K562 (cell line): ENCODE measurements at regions not wholly inside any gene's neighbourhood (a gene's known extent, or its start where the extent isn't known, plus 50 kb on each side); places are given as distances from the start of the nearest gene placed in this dataset.

Experiments
- ATAC-seq: fragments of 200-7000 bp; cut with Tn5 transposase; 3 replicates; pipeline ENCODE4 v1.9.1; 2020; ENCODE audit warnings: moderate library complexity
- BruUV-seq: library from RNA; stranded (reverse); fragments of 400-500 nt; replicated peaks from 2 replicates; lab custom pipeline; 2021; lab: Mats Ljungman, UMichigan
- CTCF ChIA-PET: fragments of 300-600 bp; formaldehyde crosslinking; extraction: SDS; loops from one replicate; lab custom pipeline; 2021; ENCODE audit warnings: low intra/inter-chr PET ratio; lab: Yijun Ruan, JAX
- POLR2A ChIA-PET: fragments of 300-600, 350-650 bp; sonication (Branson Sonifier 250); formaldehyde crosslinking; extraction: SDS; loops from one replicate; lab custom pipeline; 2021; ENCODE audit warnings: antibody characterized with exemption, inconsistent platforms; lab: Yijun Ruan, JAX
- DNase-seq, 4 experiments: peaks; one replicate each; pipeline versions ENCODE4 v3.0.0 to v3.0.0-alpha.2; 2011 to 2018; ENCODE audit warnings: low spot score in 3 of 4, mixed read lengths in 3 of 4; ENCODE audit errors: extremely low read depth in 1 of 4
- FAIRE-seq: peaks from 2 replicates; lab custom pipeline; 2011; peaks lifted over from hg19 to GRCh38; lab: Jason Lieb, UNC
- H2AFZ ChIP-seq: 2 replicates; pipeline ENCODE4 v1.6.0; 2011; ENCODE audit warnings: low read depth, low read length, control low read depth, inconsistent platforms
- H3K27ac ChIP-seq: fragments of 200-600 bp; 3 replicates; pipeline ENCODE4 v1.8.0; 2011; ENCODE audit warnings: low read depth, mild to moderate bottlenecking, control low read depth, inconsistent platforms, low read length, moderate library complexity, mixed read lengths; ENCODE audit errors: extremely low read depth
- H3K27me3 ChIP-seq, 2 experiments: fragments of 300-600 bp in 1 of 2; 2 replicates in 1 of 2; 3 replicates in 1 of 2; pipeline versions ENCODE4 v1.6.0 to v1.8.0; 2011; ENCODE audit warnings: inconsistent platforms in 2 of 2, low read length in 2 of 2, mild to moderate bottlenecking in 1 of 2, mixed read lengths in 1 of 2, moderate library complexity in 1 of 2; ENCODE audit not compliant: control insufficient read depth in 2 of 2, insufficient read depth in 2 of 2
- H3K36me3 ChIP-seq: fragments of 300-600 bp; 3 replicates; pipeline ENCODE4 v1.8.0; 2011; ENCODE audit warnings: mild to moderate bottlenecking, low read length, inconsistent platforms; ENCODE audit not compliant: control insufficient read depth, insufficient read depth
- H3K4me1 ChIP-seq, 2 experiments: fragments of 200-600 bp in 1 of 2; replicated peaks in 1 of 2; 2 replicates in 1 of 2; 3 replicates in 1 of 2; pipeline versions ENCODE4 v1.5.1 to v1.8.0; 2011; ENCODE audit warnings: inconsistent platforms in 2 of 2, low read length in 2 of 2, mild to moderate bottlenecking in 1 of 2, mixed read lengths in 1 of 2, moderate library complexity in 1 of 2; ENCODE audit not compliant: control insufficient read depth in 2 of 2, insufficient read depth in 2 of 2
- H3K4me2 ChIP-seq: 2 replicates; pipeline ENCODE4 v1.6.1; 2011; ENCODE audit warnings: low read length, control low read depth, inconsistent platforms, mixed read lengths; ENCODE audit not compliant: insufficient read depth
- H3K4me3 ChIP-seq: fragments of 200-600 bp; sonication (generic), shearing (Covaris generic); 2 replicates; pipeline ENCODE4 v1.5.1; 2016; ENCODE audit warnings: control low read depth, inconsistent platforms
- H3K79me2 ChIP-seq: fragments of 200-600 bp; 3 replicates; pipeline ENCODE4 v1.8.0; 2011; ENCODE audit warnings: low read length, inconsistent platforms; ENCODE audit not compliant: control insufficient read depth, insufficient read depth
- H3K9ac ChIP-seq, 2 experiments: 2 replicates each; pipeline versions ENCODE4 v1.6.0 to v1.6.1; 2011; ENCODE audit warnings: low read depth in 2 of 2, low read length in 2 of 2, control low read depth in 1 of 2, inconsistent platforms in 1 of 2, mild to moderate bottlenecking in 1 of 2, mixed read lengths in 1 of 2; ENCODE audit not compliant: insufficient read depth in 1 of 2
- H3K9me1 ChIP-seq: one replicate; pipeline ENCODE4 v1.6.0; 2011; ENCODE audit warnings: inconsistent platforms, mild to moderate bottlenecking, low read length, moderate library complexity; ENCODE audit not compliant: control insufficient read depth, insufficient read depth
- H3K9me3 ChIP-seq: replicated peaks from 2 replicates; pipeline ENCODE4 v1.5.1; 2011; ENCODE audit warnings: low read depth, low read length, inconsistent platforms; ENCODE audit not compliant: control insufficient read depth, insufficient read depth
- H4K20me1 ChIP-seq: replicated peaks from 2 replicates; pipeline ENCODE4 v1.6.1; 2011; ENCODE audit warnings: low read length, inconsistent platforms, mixed read lengths; ENCODE audit not compliant: control insufficient read depth, insufficient read depth
- ADNP ChIP-seq: fragments of 200-800 bp; sonication (Bioruptor generic); IDR thresholded peaks from 2 replicates; pipeline ENCODE4 v1.6.1; 2016; ENCODE audit warnings: missing genetic modification characterization, missing compliant biosample characterization
- AFF1 ChIP-seq, 2 experiments: fragments of 450-650 bp; IDR thresholded peaks; 2 replicates each; pipeline ENCODE4 v1.6.1; 2018; ENCODE audit warnings: mild to moderate bottlenecking in 2 of 2, low read depth in 1 of 2; ENCODE audit not compliant: partially characterized antibody in 2 of 2
- ARNT ChIP-seq, 2 experiments: fragments of 450-650 bp; IDR thresholded peaks; 2 replicates each; pipeline ENCODE4 v1.6.1; 2016; ENCODE audit warnings: mild to moderate bottlenecking in 1 of 2
- CXXC5 ChIP-seq: fragments of 250-450 bp; sonication (Bioruptor Pico); IDR thresholded peaks from 2 replicates; pipeline ENCODE4 v1.8.0; 2022; ENCODE audit warnings: inconsistent platforms, mild to moderate bottlenecking, moderate library complexity
- HNRNPL ChIP-seq: fragments of 200-400 bp; formaldehyde crosslinking; IDR thresholded peaks from 2 replicates; pipeline ENCODE4 v1.6.1; 2017; ENCODE audit warnings: low read depth, mild to moderate bottlenecking, low read length
- JUND ChIP-seq, 2 experiments: IDR thresholded peaks; 2 replicates in 1 of 2; 3 replicates in 1 of 2; pipeline ENCODE4 v1.6.1; 2011; ENCODE audit warnings: borderline replicate concordance in 2 of 2, low read depth in 2 of 2, low read length in 2 of 2, improper control_type of control experiment in 1 of 2, missing biosample characterization in 1 of 2, missing genetic modification characterization in 1 of 2, missing genetic modification reagents in 1 of 2
- MTA1 ChIP-seq: fragments of 450-650 bp; IDR thresholded peaks from 2 replicates; pipeline ENCODE4 v1.6.1; 2017; ENCODE audit warnings: borderline replicate concordance
- MTA3 ChIP-seq: fragments of 450-650 bp; formaldehyde crosslinking; IDR thresholded peaks from 2 replicates; pipeline ENCODE4 v1.6.1; 2017; ENCODE audit warnings: mild to moderate bottlenecking, borderline replicate concordance
- NR3C1 ChIP-seq: sonication (generic); formaldehyde crosslinking; IDR thresholded peaks from 2 replicates; pipeline ENCODE4 v1.8.1; 2022; ENCODE audit warnings: missing genetic modification reagents
- RBFOX2 ChIP-seq: fragments of 200-400 bp; formaldehyde crosslinking; IDR thresholded peaks from 2 replicates; pipeline ENCODE4 v1.6.1; 2017; ENCODE audit warnings: low read depth, mild to moderate bottlenecking, low read length, moderate library complexity
- TBP ChIP-seq: optimal IDR thresholded peaks from 2 replicates; pipeline ENCODE3; 2011; ENCODE audit warnings: low read depth, low read length, improper control_type of control experiment
- ZNF239 ChIP-seq: fragments of 250-450 bp; sonication (Bioruptor Pico); IDR thresholded peaks from 2 replicates; pipeline ENCODE4 v1.4.0; 2020; ENCODE audit warnings: mild to moderate bottlenecking
- ZNF507 ChIP-seq: conservative IDR thresholded peaks from 2 replicates; pipeline ENCODE4 v1.6.1; 2017; ENCODE audit warnings: missing genetic modification characterization, missing compliant biosample characterization
- ZNF561 ChIP-seq: fragments of 450-650 bp; formaldehyde crosslinking; conservative IDR thresholded peaks from 2 replicates; pipeline ENCODE4 v1.4.0; 2020; ENCODE audit warnings: mild to moderate bottlenecking, moderate library complexity
- WGBS: fragments of 100-300 bp; shearing (Covaris generic); methylation state at CpG from one replicate; pipeline ENCODE4 v1.1.6; 2016; ENCODE audit warnings: low coverage, mixed read lengths; ENCODE audit not compliant: insufficient coverage; ENCODE audit errors: missing lambda C conversion rate; 5-methylcytosine and 5-hydroxymethylcytosine counted together
- in situ Hi-C: fragments of 300-500 bp; cut with MboI; formaldehyde crosslinking; loops from 4 replicates; pipeline ENCODE4 v1.15.0; 2018; ENCODE audit warnings: inconsistent platforms, mixed read lengths
- intact Hi-C: fragments of 100-400 bp; cut with micrococcal nuclease; formaldehyde crosslinking; loops from 2 replicates; pipeline ENCODE4 v1.14.2; 2022

DNA sequence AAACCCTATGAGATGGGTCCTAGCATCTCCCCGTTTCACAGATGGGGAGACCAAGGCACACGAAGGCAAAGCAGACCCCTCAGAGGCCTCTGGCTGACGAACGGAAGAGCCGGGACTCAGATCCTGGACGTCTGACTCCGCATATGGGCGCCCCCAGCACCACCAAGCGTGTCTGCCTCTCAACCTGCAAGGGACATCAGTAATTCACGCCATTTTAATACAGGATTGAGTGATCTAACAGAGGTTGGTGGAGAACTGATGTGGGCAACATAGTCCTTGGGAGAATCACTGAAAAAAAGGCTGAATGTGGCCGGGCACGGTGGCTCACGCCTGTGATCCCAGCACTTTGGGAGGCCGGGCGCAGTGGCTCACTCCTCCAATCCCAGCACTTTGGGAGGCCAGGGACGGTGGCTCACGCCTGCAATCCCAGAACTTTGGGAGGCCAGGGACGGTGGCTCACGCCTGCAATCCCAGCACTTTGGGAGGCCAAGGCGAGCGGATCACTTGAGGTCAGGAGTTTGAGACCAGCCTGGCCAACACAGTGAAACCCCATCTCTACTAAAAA lies 206.6 kb downstream of the DLL1 start:
- FAIRE-seq (no peak), ATAC-seq (no peak), DNase-seq (no peak)
- Histone ChIP-seq H2AFZ (no peak overlapping the region), H3K9me3 (no peaks in the 10 kb centered on the region), H3K27me3 (peaks cover 31 to 76% of the 10 kb centered on the region in 2 experiments), H3K9ac (no peak overlapping the region), H3K4me1 (peaks cover 0 to 15% of the 10 kb centered on the region in 2 experiments; a peak in 3 of 5 replicates), H3K9me1 (no peaks in the 10 kb centered on the region), H3K27ac (no peak overlapping the region), H3K4me3 (no peak overlapping the region), H4K20me1 (no peaks in the 10 kb centered on the region; the same call in 1 of the 2 replicates), H3K4me2 (no peak overlapping the region), H3K79me2 (no peaks in the 10 kb centered on the region)
- POLR2A ChIA-PET, result no interaction called here
- no TSS peak for BruUV-seq
- intact Hi-C loops (no loop called here), in situ Hi-C loops (no loop called here)
- WGBS, result 1% methylated on average over 17 of the region's 21 CpGs
- TF ChIP-seq ARNT (IDR thresholded peaks at IDR 0.05), result no peak
- no peak for TF ChIP-seq HNRNPL
- no peak for TF ChIP-seq MTA1
- TF ChIP-seq JUND (IDR thresholded peaks at IDR 0.05; ENCODE audit: borderline replicate concordance, low read depth, low read length), result no peak
- TF ChIP-seq JUND (tag; IDR thresholded peaks at IDR 0.05; ENCODE audit: borderline replicate concordance, low read depth, low read length), result no peak
- no peak for TF ChIP-seq TBP
- no peak for TF ChIP-seq MTA3
- TF ChIP-seq ADNP (tag), result no peak
- no peak for TF ChIP-seq CXXC5 (CRISPR knock-in tag)
- no peak for TF ChIP-seq ZNF239 (CRISPR knock-in tag)
- no peak for TF ChIP-seq ZNF507 (tag)
- TF ChIP-seq RBFOX2, result no peak
- TF ChIP-seq NR3C1 (CRISPR knock-in tag), result no peak
- no peak for TF ChIP-seq ZNF561 (CRISPR knock-in tag)
- no peak for TF ChIP-seq AFF1 (IDR thresholded peaks at IDR 0.05; ENCODE audit: low read depth in 1 of 2, partially characterized antibody in 2 of 2)
- TF ChIP-seq, all 486 proteins: peak for 0
- no peaks in the 10 kb centered on the region for H3K36me3 ChIP-seq
- CTCF ChIA-PET, result no interaction called here
